GM06990 (cell line): ENCODE measurements at regions not wholly inside any gene's neighbourhood (a gene's known extent, or its start where the extent isn't known, plus 50 kb on each side); places are given as distances from the start of the nearest gene placed in this dataset.

Source experiments
- DNase-seq: peaks from one replicate; pipeline ENCODE4 v3.0.0-alpha.2; 2011; ENCODE audit not compliant: insufficient read length; ENCODE audit errors: extremely low read depth
- H3K27me3 ChIP-seq: replicated peaks from 2 replicates; pipeline ENCODE4 v1.6.0; 2011; ENCODE audit warnings: low read length; ENCODE audit not compliant: control insufficient read depth, insufficient read depth
- H3K36me3 ChIP-seq: 2 replicates; pipeline ENCODE4 v1.5.1; 2011; ENCODE audit warnings: low read length; ENCODE audit not compliant: control insufficient read depth, insufficient read depth
- H3K4me3 ChIP-seq: replicated peaks from 2 replicates; pipeline ENCODE4 v1.5.1; 2011; ENCODE audit warnings: low read depth, mild to moderate bottlenecking, control low read depth, low read length
- TF ChIP-seq, protein P1 (sequence below): IDR thresholded peaks from 2 replicates; pipeline ENCODE4 v1.5.1; 2011; ENCODE audit warnings: low read length, control low read depth, mild to moderate bottlenecking, inconsistent platforms; ENCODE audit not compliant: insufficient read depth, poor library complexity, severe bottlenecking

DNA sequence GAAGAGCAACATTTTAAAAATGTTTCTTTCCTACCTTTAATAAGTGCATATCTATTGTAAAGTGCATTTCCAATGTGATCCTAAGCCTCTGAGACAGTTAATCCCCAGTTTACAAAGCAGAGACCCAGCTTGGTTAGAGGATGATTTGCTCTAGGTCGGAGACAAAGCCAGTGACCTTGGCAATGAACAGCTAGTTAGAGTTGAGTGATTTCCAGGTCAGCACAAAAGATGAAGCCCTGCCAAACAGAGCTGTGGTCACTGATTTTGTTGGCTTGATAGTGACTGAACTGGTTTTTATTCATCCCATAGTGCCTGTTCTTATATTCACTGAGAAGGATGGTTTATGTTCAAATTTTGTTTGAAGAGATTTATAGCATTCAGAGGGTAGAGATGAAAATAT lies 56.6 kb upstream of the CD83 start:
- Histone ChIP-seq H3K27me3 (peaks cover 4% of the 10 kb centered on the region; the same call in 1 of the 2 replicates), H3K36me3 (no peaks in the 10 kb centered on the region), H3K4me3 (no peak overlapping the region)
- DNase-seq, result no peak
- TF ChIP-seq, protein P1, sequence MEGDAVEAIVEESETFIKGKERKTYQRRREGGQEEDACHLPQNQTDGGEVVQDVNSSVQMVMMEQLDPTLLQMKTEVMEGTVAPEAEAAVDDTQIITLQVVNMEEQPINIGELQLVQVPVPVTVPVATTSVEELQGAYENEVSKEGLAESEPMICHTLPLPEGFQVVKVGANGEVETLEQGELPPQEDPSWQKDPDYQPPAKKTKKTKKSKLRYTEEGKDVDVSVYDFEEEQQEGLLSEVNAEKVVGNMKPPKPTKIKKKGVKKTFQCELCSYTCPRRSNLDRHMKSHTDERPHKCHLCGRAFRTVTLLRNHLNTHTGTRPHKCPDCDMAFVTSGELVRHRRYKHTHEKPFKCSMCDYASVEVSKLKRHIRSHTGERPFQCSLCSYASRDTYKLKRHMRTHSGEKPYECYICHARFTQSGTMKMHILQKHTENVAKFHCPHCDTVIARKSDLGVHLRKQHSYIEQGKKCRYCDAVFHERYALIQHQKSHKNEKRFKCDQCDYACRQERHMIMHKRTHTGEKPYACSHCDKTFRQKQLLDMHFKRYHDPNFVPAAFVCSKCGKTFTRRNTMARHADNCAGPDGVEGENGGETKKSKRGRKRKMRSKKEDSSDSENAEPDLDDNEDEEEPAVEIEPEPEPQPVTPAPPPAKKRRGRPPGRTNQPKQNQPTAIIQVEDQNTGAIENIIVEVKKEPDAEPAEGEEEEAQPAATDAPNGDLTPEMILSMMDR, result no peak

- TF ChIP-seq, protein P1, result no peak
- no peak for DNase-seq
- Histone ChIP-seq H3K27me3 (peaks cover 4% of the 10 kb centered on the region; the same call in 1 of the 2 replicates), H3K36me3 (no peaks in the 10 kb centered on the region), H3K4me3 (no peak overlapping the region)
These were observed 55.9 kb upstream of the CD83 start for GRCh38 chr6:14061643-14062042.

GRCh38 chr6:14062345-14063029 lies 55.1 kb upstream of the CD83 start:
- Histone ChIP-seq H3K36me3 (no peaks in the 10 kb centered on the region), H3K4me3 (no peak overlapping the region), H3K27me3 (peaks cover 4% of the 10 kb centered on the region; the same call in 1 of the 2 replicates)
- DNase-seq, result no peak
- TF ChIP-seq, protein P1, result no peak

GRCh38 chr6:14063756-14064155 lies 53.8 kb upstream of the CD83 start:
- no peak for DNase-seq
- TF ChIP-seq, protein P1, result no peak
- Histone ChIP-seq H3K27me3 (peaks cover 2% of the 10 kb centered on the region; the same call in 1 of the 2 replicates), H3K36me3 (no peaks in the 10 kb centered on the region), H3K4me3 (no peak overlapping the region)

DNA sequence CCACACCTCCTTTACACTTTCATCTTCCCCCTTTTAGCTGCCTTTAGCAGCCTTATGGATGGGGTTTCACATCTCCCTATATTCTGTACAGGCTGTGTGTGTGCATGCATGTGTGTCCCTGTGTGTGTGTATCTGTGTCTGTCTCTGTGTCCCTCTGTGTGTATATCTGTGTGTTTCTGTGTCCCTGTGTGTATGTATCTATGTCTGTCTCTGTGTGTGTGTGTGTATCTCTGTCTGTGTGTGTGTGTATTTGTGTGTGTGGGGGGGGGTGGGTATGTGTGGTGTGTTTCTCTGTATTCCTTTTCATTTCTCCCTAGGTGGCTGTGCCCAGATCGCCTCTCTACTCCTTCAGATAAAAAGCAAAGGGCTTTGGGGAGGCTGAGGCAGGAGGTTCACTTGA lies 52.2 kb upstream of the CD83 start:
- Histone ChIP-seq H3K4me3 (no peak overlapping the region), H3K27me3 (no peaks in the 10 kb centered on the region), H3K36me3 (no peaks in the 10 kb centered on the region)
- TF ChIP-seq, protein P1, result no peak
- DNase-seq, result no peak

DNA sequence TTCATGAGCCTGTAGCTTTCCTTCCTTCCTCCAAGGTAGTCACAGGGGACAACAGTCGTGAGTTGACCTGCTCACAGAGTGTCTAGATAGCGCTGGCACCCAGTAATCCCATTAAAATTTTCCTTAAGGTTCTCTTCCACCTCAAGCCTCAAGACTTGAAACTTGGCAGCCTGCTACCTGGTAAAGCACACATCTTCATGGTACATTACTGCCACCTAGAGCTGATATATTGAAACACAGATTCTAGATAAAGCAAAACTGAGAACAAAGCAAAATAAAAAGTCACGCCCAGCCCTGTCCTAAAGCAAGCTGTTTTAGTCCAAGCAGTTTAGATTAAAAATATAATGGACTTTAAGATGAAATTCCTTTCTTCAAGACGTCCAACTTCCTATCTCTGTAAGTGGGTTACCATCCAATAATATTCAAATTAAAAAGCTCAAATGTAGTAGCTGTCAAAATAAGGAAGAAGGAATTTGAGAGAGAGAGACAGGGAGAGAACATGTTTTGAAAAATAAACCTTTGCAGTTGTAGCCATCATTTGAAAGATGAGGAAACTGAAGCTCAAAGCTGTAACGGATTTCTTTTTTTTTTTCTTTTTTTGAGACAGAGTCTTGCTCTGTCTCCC lies 50.7 kb upstream of the CD83 start:
- Histone ChIP-seq H3K4me3 (no peak overlapping the region), H3K36me3 (no peaks in the 10 kb centered on the region), H3K27me3 (no peaks in the 10 kb centered on the region)
- TF ChIP-seq, protein P1, result peak; percentile 48
- no peak for DNase-seq
